IMR-90 (cell line): ENCODE measurements at regions not wholly inside any gene's neighbourhood (a gene's known extent, or its start where the extent isn't known, plus 50 kb on each side); places are given as distances from the start of the nearest gene placed in this dataset.

Experiments used
- ATAC-seq: fragments of 200-7000 bp; cut with Tn5 transposase; 2 replicates; pipeline ENCODE4 v1.9.1; 2020; ENCODE audit warnings: low read depth, mild to moderate bottlenecking, moderate library complexity
- BruUV-seq: library from RNA; stranded (reverse); fragments of 400-500 nt; replicated peaks from 2 replicates; lab custom pipeline; 2021; lab: Mats Ljungman, UMichigan
- CTCF ChIA-PET: fragments of 300-600 bp; formaldehyde crosslinking; extraction: SDS; loops from one replicate; lab custom pipeline; 2021; ENCODE audit warnings: antibody characterized with exemption; lab: Yijun Ruan, JAX
- POLR2A ChIA-PET: fragments of 300-600 bp; sonication (Branson Sonifier 250); formaldehyde crosslinking; loops from one replicate; lab custom pipeline; 2022; ENCODE audit warnings: antibody characterized with exemption; ENCODE audit not compliant: unreplicated experiment; lab: Charles Lee
- DNase-seq: peaks from one replicate; pipeline ENCODE4 v3.0.0; 2013
- H2AFZ ChIP-seq: replicated peaks from 2 replicates; pipeline ENCODE3; 2013; ENCODE audit warnings: low read length, mild to moderate bottlenecking; ENCODE audit not compliant: poor library complexity
- H2AK5ac ChIP-seq: 2 replicates; pipeline ENCODE4 v1.6.1; 2013; ENCODE audit warnings: low read depth, low read length, inconsistent platforms
- H2AK9ac ChIP-seq: replicated peaks from 2 replicates; pipeline ENCODE3; 2013; ENCODE audit warnings: mild to moderate bottlenecking, low read depth, low read length, moderate library complexity; ENCODE audit not compliant: poor library complexity
- H2BK120ac ChIP-seq: 2 replicates; pipeline ENCODE4 v1.6.1; 2013; ENCODE audit warnings: low read depth, low read length, inconsistent platforms
- H2BK15ac ChIP-seq: 3 replicates; pipeline ENCODE4 v1.6.1; 2013; ENCODE audit warnings: low read depth, low read length, inconsistent platforms
- H2BK20ac ChIP-seq: 2 replicates; pipeline ENCODE4 v1.6.1; 2013; ENCODE audit warnings: low read depth, mild to moderate bottlenecking, inconsistent platforms, low read length, moderate library complexity
- H2BK5ac ChIP-seq: 2 replicates; pipeline ENCODE4 v1.6.1; 2013; ENCODE audit warnings: mild to moderate bottlenecking, low read depth, low read length, inconsistent platforms; ENCODE audit not compliant: poor library complexity, severe bottlenecking
- H3K14ac ChIP-seq: replicated peaks from 2 replicates; pipeline ENCODE4 v1.6.1; 2013; ENCODE audit warnings: low read depth, low read length, inconsistent platforms
- H3K18ac ChIP-seq: 2 replicates; pipeline ENCODE4 v1.6.1; 2013; ENCODE audit warnings: low read depth, low read length, control low read depth
- H3K23ac ChIP-seq: 2 replicates; pipeline ENCODE4 v1.6.1; 2013; ENCODE audit warnings: low read depth, low read length, inconsistent platforms
- H3K27ac ChIP-seq: 2 replicates; pipeline ENCODE4 v1.5.1; 2013; ENCODE audit warnings: mild to moderate bottlenecking, control low read depth, low read length; ENCODE audit not compliant: insufficient read depth
- H3K27me3 ChIP-seq: 2 replicates; pipeline ENCODE4 v1.6.1; 2013; ENCODE audit warnings: low read length; ENCODE audit not compliant: control insufficient read depth, insufficient read depth
- H3K36me3 ChIP-seq: 2 replicates; pipeline ENCODE4 v1.6.1; 2013; ENCODE audit warnings: low read length, mixed read lengths; ENCODE audit not compliant: control insufficient read depth, insufficient read depth
- H3K4ac ChIP-seq: 2 replicates; pipeline ENCODE4 v1.6.1; 2013; ENCODE audit warnings: low read depth, low read length, inconsistent platforms
- H3K4me1 ChIP-seq: 2 replicates; pipeline ENCODE4 v1.6.1; 2013; ENCODE audit warnings: low read length, mixed read lengths; ENCODE audit not compliant: control insufficient read depth, insufficient read depth
- H3K4me2 ChIP-seq: 2 replicates; pipeline ENCODE4 v1.6.1; 2013; ENCODE audit warnings: low read depth, mild to moderate bottlenecking, control low read depth, low read length, moderate library complexity
- H3K4me3 ChIP-seq: 2 replicates; pipeline ENCODE4 v1.5.1; 2013; ENCODE audit warnings: low read depth, mild to moderate bottlenecking, control low read depth, low read length, moderate library complexity; ENCODE audit not compliant: insufficient read depth
- H3K56ac ChIP-seq: 2 replicates; pipeline ENCODE4 v1.6.1; 2013; ENCODE audit warnings: low read length, inconsistent platforms; ENCODE audit not compliant: insufficient read depth; ENCODE audit errors: extremely low read depth
- H3K79me1 ChIP-seq, 2 experiments: 2 replicates each; pipeline ENCODE4 v1.6.1; 2013; ENCODE audit warnings: low read length in 2 of 2, inconsistent platforms in 1 of 2, low read depth in 1 of 2
- H3K9ac ChIP-seq: 2 replicates; pipeline ENCODE4 v1.6.1; 2013; ENCODE audit warnings: low read depth, low read length, control low read depth
- H3K9me1 ChIP-seq: 2 replicates; pipeline ENCODE4 v1.6.1; 2013; ENCODE audit warnings: low read length, inconsistent platforms; ENCODE audit not compliant: insufficient read depth
- H3K9me3 ChIP-seq: 2 replicates; pipeline ENCODE4 v1.6.1; 2013; ENCODE audit warnings: low read length; ENCODE audit not compliant: control insufficient read depth, insufficient read depth
- H4K20me1 ChIP-seq: 2 replicates; pipeline ENCODE4 v1.6.1; 2013; ENCODE audit warnings: low read length, inconsistent platforms; ENCODE audit not compliant: insufficient read depth
- H4K5ac ChIP-seq: 2 replicates; pipeline ENCODE4 v1.6.1; 2013; ENCODE audit warnings: mild to moderate bottlenecking, low read depth, low read length, control low read depth
- H4K8ac ChIP-seq, 2 experiments: 2 replicates each; pipeline ENCODE4 v1.6.1; 2013; ENCODE audit warnings: low read depth in 2 of 2, low read length in 2 of 2, control low read depth in 1 of 2, inconsistent platforms in 1 of 2
- H4K91ac ChIP-seq: 2 replicates; pipeline ENCODE4 v1.6.1; 2013; ENCODE audit warnings: low read depth, low read length, inconsistent platforms; ENCODE audit not compliant: insufficient read depth
- CEBPB ChIP-seq: IDR thresholded peaks from 2 replicates; pipeline ENCODE4 v1.6.1; 2012; ENCODE audit warnings: low read depth, low read length, improper control_type of control experiment
- FOS ChIP-seq: fragments of 150-350 bp; IDR thresholded peaks from 2 replicates; pipeline ENCODE4 v1.6.1; 2016; ENCODE audit warnings: low read depth, low read length
- MAFK ChIP-seq: IDR thresholded peaks from 2 replicates; pipeline ENCODE4 v1.6.1; 2012; ENCODE audit warnings: low read depth, low read length, improper control_type of control experiment
- MAZ ChIP-seq: IDR thresholded peaks from 2 replicates; pipeline ENCODE4 v1.6.1; 2012; ENCODE audit warnings: low read depth, mild to moderate bottlenecking, low read length, improper control_type of control experiment, moderate library complexity, borderline replicate concordance
- NFE2L2 ChIP-seq: fragments of 150-350 bp; IDR thresholded peaks from 2 replicates; pipeline ENCODE4 v1.6.1; 2016; ENCODE audit warnings: low read depth, mild to moderate bottlenecking, low read length
- POLR2A ChIP-seq: IDR thresholded peaks from 2 replicates; pipeline ENCODE4 v1.6.1; 2012; ENCODE audit warnings: mild to moderate bottlenecking, low read depth, low read length
- RAD21 ChIP-seq: IDR thresholded peaks from 2 replicates; pipeline ENCODE4 v1.6.1; 2012; ENCODE audit warnings: low read length, improper control_type of control experiment
- SMC3 ChIP-seq: fragments of 150-350 bp; IDR thresholded peaks from 2 replicates; pipeline ENCODE4 v1.6.1; 2016; ENCODE audit warnings: low read depth, mild to moderate bottlenecking, antibody characterized with exemption, low read length, moderate library complexity
- WGBS, 2 experiments: methylation state at CpG; one replicate each; pipeline versions ENCODE4 v1.1.5 to v1.1.7; 2013; ENCODE audit warnings: missing lambda C conversion rate in 2 of 2; ENCODE audit not compliant: insufficient read length in 1 of 2; ENCODE audit errors: extremely low coverage in 2 of 2; 5-methylcytosine and 5-hydroxymethylcytosine counted together
- dilution Hi-C: fragments of 300-500 bp; cut with HindIII; formaldehyde crosslinking; loops from one replicate; pipeline ENCODE4 v1.14.3; 2018; ENCODE audit warnings: low sequenced_read_pairs; ENCODE audit not compliant: unreplicated experiment
- in situ Hi-C: fragments of 300-500 bp; cut with MboI; formaldehyde crosslinking; loops from 3 replicates; pipeline ENCODE4 v1.14.3; 2019; ENCODE audit warnings: low sequenced_read_pairs, inconsistent platforms, mixed read lengths
- intact Hi-C: fragments of 100-400 bp; cut with micrococcal nuclease; formaldehyde crosslinking; loops from 2 replicates; pipeline ENCODE4 v1.10.0; 2022
- TF ChIP-seq, protein P1 (sequence below): fragments of 150-350 bp; IDR thresholded peaks from 2 replicates; pipeline ENCODE4 v1.6.1; 2016; ENCODE audit warnings: low read depth, mild to moderate bottlenecking, low read length, moderate library complexity, borderline replicate concordance

DNA sequence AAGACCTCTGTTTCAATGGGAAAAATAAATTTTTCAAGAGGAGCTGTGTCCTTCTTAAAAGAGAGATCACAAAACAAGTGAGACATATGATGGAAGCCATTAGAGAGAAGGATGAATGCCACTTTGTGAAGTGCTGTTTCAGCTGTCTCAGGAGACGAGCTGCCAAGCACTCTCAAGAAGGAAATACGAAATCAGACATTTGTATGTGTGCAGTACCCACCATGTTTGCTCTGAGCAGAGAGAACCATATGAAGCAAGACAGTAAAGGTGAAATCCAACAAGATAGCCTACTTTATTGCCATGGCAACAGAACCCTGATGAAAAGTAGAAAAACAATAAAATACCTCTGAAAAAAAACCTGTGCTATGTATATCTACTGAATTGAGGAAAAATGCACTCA is 168.1 kb downstream of the AMY1C start:
- H3K9ac ChIP-seq: no peak overlapping the region
- H3K9me3 ChIP-seq: 0 out of 2 replicates have a peak, but pooled peaks cover 1% of the 10 kb centered on the region
- H3K36me3 ChIP-seq: no peaks in the 10 kb centered on the region
- no peak overlapping the region for H4K5ac ChIP-seq
- dilution Hi-C loops: no loop called here
- no peak for ATAC-seq
- no peak overlapping the region for H3K27ac ChIP-seq
- no peak overlapping the region for H2AK9ac ChIP-seq
- ChIA-PET CTCF (no interaction called here), POLR2A (no interaction called here)
- WGBS, 2 experiments: 0% methylated on average over 2 of the region's 2 CpGs; no CpG with 5 or more reads in 1 of the 2 experiments
- H4K20me1 ChIP-seq: no peaks in the 10 kb centered on the region
- no peak overlapping the region for H2BK5ac ChIP-seq
- H3K23ac ChIP-seq: no peak overlapping the region
- H3K4ac ChIP-seq: no peak overlapping the region
- no peaks in the 10 kb centered on the region for H3K9me1 ChIP-seq
- H3K14ac ChIP-seq: no peak overlapping the region
- in situ Hi-C loops: no loop called here
- H3K18ac ChIP-seq: no peak overlapping the region
- no peak overlapping the region for H2AFZ ChIP-seq
- no peak overlapping the region for H2BK120ac ChIP-seq
- BruUV-seq: no TSS peak
- H3K4me2 ChIP-seq: no peak overlapping the region
- H4K91ac ChIP-seq: no peak overlapping the region
- no peak for TF ChIP-seq MAFK
- TF ChIP-seq MAZ: no peak
- TF ChIP-seq SMC3: no peak
- TF ChIP-seq CEBPB: no peak
- TF ChIP-seq, protein P1, sequence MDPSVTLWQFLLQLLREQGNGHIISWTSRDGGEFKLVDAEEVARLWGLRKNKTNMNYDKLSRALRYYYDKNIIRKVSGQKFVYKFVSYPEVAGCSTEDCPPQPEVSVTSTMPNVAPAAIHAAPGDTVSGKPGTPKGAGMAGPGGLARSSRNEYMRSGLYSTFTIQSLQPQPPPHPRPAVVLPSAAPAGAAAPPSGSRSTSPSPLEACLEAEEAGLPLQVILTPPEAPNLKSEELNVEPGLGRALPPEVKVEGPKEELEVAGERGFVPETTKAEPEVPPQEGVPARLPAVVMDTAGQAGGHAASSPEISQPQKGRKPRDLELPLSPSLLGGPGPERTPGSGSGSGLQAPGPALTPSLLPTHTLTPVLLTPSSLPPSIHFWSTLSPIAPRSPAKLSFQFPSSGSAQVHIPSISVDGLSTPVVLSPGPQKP: no peak
- no peak for TF ChIP-seq FOS
- TF ChIP-seq RAD21: no peak
- no peak for TF ChIP-seq POLR2A
- no peak for TF ChIP-seq NFE2L2
- no peak for DNase-seq
- no peak overlapping the region for H2AK5ac ChIP-seq
- intact Hi-C loops: no loop called here
- H4K8ac ChIP-seq: no peak overlapping the region
- no peaks in the 10 kb centered on the region for H3K79me1 ChIP-seq
- no peak overlapping the region for H2BK15ac ChIP-seq
- no peaks in the 10 kb centered on the region for H3K4me1 ChIP-seq
- no peaks in the 10 kb centered on the region for H3K27me3 ChIP-seq
- no peak overlapping the region for H2BK20ac ChIP-seq
- H3K56ac ChIP-seq: no peak overlapping the region
- H3K4me3 ChIP-seq: no peak overlapping the region
